Common myeloid progenitor, CD34-positive (primary cell): ENCODE measurements at regions not wholly inside any gene's neighbourhood (a gene's known extent, or its start where the extent isn't known, plus 50 kb on each side); places are given as distances from the start of the nearest gene placed in this dataset.

Experiments used
- CTCF ChIA-PET: fragments of 350-600 bp; sonication (Branson Sonifier 250); formaldehyde crosslinking; loops from one replicate; lab custom pipeline; 2021; ENCODE audit warnings: antibody characterized with exemption; lab: Charles Lee
- POLR2A ChIA-PET: fragments of 350-600 bp; sonication (Branson Sonifier 250); formaldehyde crosslinking; loops from one replicate; lab custom pipeline; 2021; ENCODE audit warnings: antibody characterized with exemption; lab: Charles Lee
- DNase-seq, 3 donors: peaks; one replicate each; pipeline versions ENCODE4 v3.0.0 to v3.0.0-alpha.2; 2013
- H3K27ac ChIP-seq, 2 experiments: 1 replicate in 1 of 2; 2 replicates in 1 of 2; pipeline ENCODE4 v1.7.0; 2013; ENCODE audit warnings: inconsistent platforms in 2 of 2, low read length in 2 of 2, mild to moderate bottlenecking in 2 of 2, low read depth in 1 of 2, moderate library complexity in 1 of 2; ENCODE audit not compliant: severe bottlenecking in 2 of 2, insufficient read depth in 1 of 2, poor library complexity in 1 of 2
- H3K27me3 ChIP-seq, 5 experiments: replicated peaks in 2 of 5; 1 replicate in 3 of 5; 2 replicates in 2 of 5; pipeline versions ENCODE4 v1.6.1 to v1.7.0; 2013; ENCODE audit warnings: low read length in 4 of 5, mild to moderate bottlenecking in 2 of 5, moderate library complexity in 2 of 5, inconsistent platforms in 1 of 5; ENCODE audit not compliant: insufficient read depth in 5 of 5, control insufficient read depth in 4 of 5
- H3K36me3 ChIP-seq, 4 experiments: 1 replicate in 2 of 4; 2 replicates in 2 of 4; pipeline versions ENCODE4 v1.6.1 to v1.7.0; 2013; ENCODE audit warnings: low read length in 3 of 4, control low read depth in 1 of 4, mild to moderate bottlenecking in 1 of 4; ENCODE audit not compliant: control insufficient read depth in 4 of 4, insufficient read depth in 4 of 4
- H3K4me1 ChIP-seq, 4 experiments: 1 replicate in 3 of 4; 2 replicates in 1 of 4; pipeline versions ENCODE4 v1.6.1 to v1.7.1; 2013; ENCODE audit warnings: low read length in 3 of 4, mild to moderate bottlenecking in 3 of 4, control low read depth in 1 of 4, inconsistent platforms in 1 of 4, moderate library complexity in 1 of 4; ENCODE audit not compliant: control insufficient read depth in 4 of 4, insufficient read depth in 4 of 4; ENCODE audit errors: control extremely low read depth in 1 of 4
- H3K4me3 ChIP-seq, 7 experiments: 1 replicate in 4 of 7; 2 replicates in 3 of 7; pipeline versions ENCODE4 v1.5.1 to v1.7.0; 2013; ENCODE audit warnings: mild to moderate bottlenecking in 7 of 7, low read length in 6 of 7, moderate library complexity in 6 of 7, inconsistent platforms in 2 of 7, low read depth in 2 of 7, control low read depth in 1 of 7; ENCODE audit not compliant: insufficient read depth in 4 of 7, control insufficient read depth in 1 of 7; ENCODE audit errors: extremely low read depth in 1 of 7
- H3K9me3 ChIP-seq, 5 experiments: 1 replicate in 4 of 5; 2 replicates in 1 of 5; pipeline versions ENCODE4 v1.6.1 to v1.7.1; 2013; ENCODE audit warnings: low read length in 4 of 5, mild to moderate bottlenecking in 2 of 5, inconsistent platforms in 1 of 5, low read depth in 1 of 5, moderate library complexity in 1 of 5; ENCODE audit not compliant: control insufficient read depth in 4 of 5, insufficient read depth in 2 of 5; ENCODE audit errors: control extremely low read depth in 1 of 5
- WGBS: methylation state at CpG from one replicate; pipeline ENCODE4 v1.1.5; 2013; ENCODE audit not compliant: insufficient coverage; 5-methylcytosine and 5-hydroxymethylcytosine counted together

GRCh38 chr21:29242201-29242600, 56.5 kb upstream of the BACH1 start:
- ChIA-PET CTCF (interaction anchor here (1.0 to 1.4 kb wide), 3 partner anchors 21 to 153 kb away, joined by 3 to 4 read pairs (median 3); no protein-coding TSS in a partner anchor), POLR2A (no interaction called here)
- Histone ChIP-seq H3K4me1 (peaks cover 9 to 33% (median 19%) of the 10 kb centered on the region in 4 experiments), H3K4me3 (no peak overlapping the region), H3K27me3 (no peaks in the 10 kb centered on the region), H3K9me3 (no peaks in the 10 kb centered on the region), H3K27ac (no peak overlapping the region), H3K36me3 (no peaks in the 10 kb centered on the region)
- no peak for DNase-seq

GRCh38 chr21:29243188-29243587, 55.5 kb upstream of the BACH1 start:
- H3K27ac ChIP-seq, result no peak overlapping the region
- no peaks in the 10 kb centered on the region for H3K36me3 ChIP-seq
- WGBS, result 83% methylated on average over 1 of the region's 1 CpG
- peaks cover under 1 to 23% (median 10%) of the 10 kb centered on the region in 4 experiments for H3K4me1 ChIP-seq
- H3K27me3 ChIP-seq, result no peaks in the 10 kb centered on the region
- POLR2A ChIA-PET, result no interaction called here
- no peak overlapping the region for H3K4me3 ChIP-seq
- CTCF ChIA-PET, result interaction anchor here (0.8 to 1.4 kb wide), 2 partner anchors 20 to 59 kb away, joined by 3 read pairs; no protein-coding TSS in a partner anchor
- DNase-seq, result no peak
- no peaks in the 10 kb centered on the region for H3K9me3 ChIP-seq

GRCh38 chr21:29245104-29245643, 53.5 kb upstream of the BACH1 start:
- no peak for DNase-seq
- H3K36me3 ChIP-seq, result no peaks in the 10 kb centered on the region
- 86% methylated on average over 3 of the region's 3 CpGs for WGBS
- no peaks in the 10 kb centered on the region for H3K9me3 ChIP-seq
- CTCF ChIA-PET, result interaction anchor here (0.9 to 1.4 kb wide), 6 partner anchors 11 to 157 kb away, joined by 3 read pairs; no protein-coding TSS in a partner anchor
- no peak overlapping the region for H3K27ac ChIP-seq
- POLR2A ChIA-PET, result no interaction called here
- no peak overlapping the region for H3K4me3 ChIP-seq
- H3K4me1 ChIP-seq, result peaks cover 0 to 12% (median 0%) of the 10 kb centered on the region in 4 experiments
- H3K27me3 ChIP-seq, result no peaks in the 10 kb centered on the region

- no peak for DNase-seq
- Histone ChIP-seq H3K9me3 (no peaks in the 10 kb centered on the region), H3K36me3 (no peaks in the 10 kb centered on the region), H3K27ac (no peak overlapping the region), H3K27me3 (no peaks in the 10 kb centered on the region), H3K4me1 (peaks cover 0 to 12% (median 0%) of the 10 kb centered on the region in 4 experiments), H3K4me3 (no peak overlapping the region)
- ChIA-PET CTCF (interaction anchor here (0.9 to 1.3 kb wide), 5 partner anchors 10 to 158 kb away, joined by 3 read pairs; no protein-coding TSS in a partner anchor), POLR2A (no interaction called here)
These were observed 52.9 kb upstream of the BACH1 start for GRCh38 chr21:29245863-29246262.

GRCh38 chr21:29246614-29247013, 52.1 kb upstream of the BACH1 start:
- ChIA-PET CTCF (interaction anchor here (1.2 kb wide), 1 partner anchor 158 kb away, joined by 3 read pairs; no protein-coding TSS in a partner anchor), POLR2A (no interaction called here)
- no peak for DNase-seq
- H3K27ac ChIP-seq, result no peak overlapping the region
- H3K36me3 ChIP-seq, result no peaks in the 10 kb centered on the region
- peaks cover 0 to 12% (median 0%) of the 10 kb centered on the region in 4 experiments for H3K4me1 ChIP-seq
- no peak overlapping the region for H3K4me3 ChIP-seq
- no peaks in the 10 kb centered on the region for H3K27me3 ChIP-seq
- no peaks in the 10 kb centered on the region for H3K9me3 ChIP-seq
- 100% methylated on average over 2 of the region's 2 CpGs for WGBS

GRCh38 chr21:29248124-29248523, 50.6 kb upstream of the BACH1 start:
- no CpG with 5 or more reads among the region's 1 CpG for WGBS
- Histone ChIP-seq H3K4me1 (peaks cover 0 to 12% (median 0%) of the 10 kb centered on the region in 4 experiments), H3K4me3 (no peak overlapping the region), H3K9me3 (peaks cover 0 to 3% (median 1%) of the 10 kb centered on the region in 5 experiments), H3K36me3 (no peaks in the 10 kb centered on the region), H3K27me3 (no peaks in the 10 kb centered on the region), H3K27ac (no peak overlapping the region)
- no peak for DNase-seq
- ChIA-PET CTCF (interaction anchor here (0.9 to 1.3 kb wide), 3 partner anchors 8 to 52 kb away, joined by 3 to 4 read pairs (median 3); no protein-coding TSS in a partner anchor), POLR2A (no interaction called here)
